ENCODE measurements at regions not wholly inside any gene's neighbourhood (a gene's known extent, or its start where the extent isn't known, plus 50 kb on each side); places are given as distances from the start of the nearest gene placed in this dataset.

DNA sequence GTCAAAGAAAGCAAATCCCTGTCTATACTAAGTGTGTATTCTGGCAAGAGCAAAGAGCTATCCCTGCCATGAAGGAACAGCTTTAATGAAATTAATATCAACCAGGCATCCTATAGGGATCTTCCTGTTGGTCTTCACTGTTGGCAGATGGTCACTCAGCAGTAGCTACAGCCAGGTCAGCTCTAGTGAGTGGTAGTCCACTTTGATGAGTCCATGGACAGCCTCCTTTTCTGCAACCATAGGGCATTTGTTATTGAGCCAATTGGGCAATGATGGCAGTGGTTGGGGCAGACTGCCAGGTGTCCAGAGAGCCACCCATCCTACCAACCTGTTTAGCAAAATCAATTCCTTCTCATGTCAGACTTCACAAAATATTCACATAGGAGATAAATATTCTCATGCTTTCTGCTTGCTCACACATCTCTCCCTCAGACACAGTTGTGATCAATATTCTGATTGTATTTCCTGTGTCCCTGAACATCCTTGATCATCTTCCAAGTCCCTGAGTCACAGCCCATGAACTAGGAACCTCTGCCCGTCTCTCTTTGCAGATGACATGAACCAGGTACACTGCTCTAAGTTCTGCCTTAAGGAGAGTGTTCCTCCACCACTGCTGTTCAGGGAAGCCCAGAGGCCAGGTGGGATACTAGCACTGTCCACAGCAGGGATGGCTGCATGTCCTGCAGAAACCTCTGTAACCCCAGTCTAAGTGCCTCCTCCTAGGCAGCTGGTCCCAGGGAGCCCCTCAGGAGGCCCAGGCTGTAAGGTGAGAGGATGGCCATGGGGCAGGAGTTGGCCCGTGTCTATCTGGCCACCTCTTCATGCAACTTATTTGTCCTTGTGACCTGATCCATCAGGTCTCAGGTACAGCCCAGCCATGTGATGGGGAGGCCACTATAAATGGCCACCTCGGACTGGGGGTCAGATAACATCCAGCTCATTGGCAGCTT is 74.2 kb upstream of the IGLL5 start:
- TF ChIP-seq CTCF (IDR thresholded peaks at IDR 0.05): no peak
- no peak for TF ChIP-seq EZH2phosphoT487 (IDR thresholded peaks at IDR 0.05)

Data from neural progenitor cell (in vitro differentiated cells).